Activated CD8-positive, alpha-beta T cell treated with anti-CD3 and anti-CD28 coated beads, Interleukin-2, amount 10 ng/mL, durations not matched to agents 7 days and 5 days (primary cell): ENCODE measurements at regions not wholly inside any gene's neighbourhood (a gene's known extent, or its start where the extent isn't known, plus 50 kb on each side); places are given as distances from the start of the nearest gene placed in this dataset.

Experiments
- ATAC-seq: fragments of 150-1000 bp; cut with Tn5 transposase; one replicate; pipeline ENCODE4 v1.10.0; 2021; ENCODE audit warnings: moderate library complexity
- CTCF ChIA-PET: fragments of 350-600 bp; sonication (Branson Sonifier 250); formaldehyde crosslinking; loops from one replicate; lab custom pipeline; 2021; ENCODE audit warnings: antibody characterized with exemption; lab: Charles Lee
- POLR2A ChIA-PET: fragments of 350-600 bp; sonication (Branson Sonifier 250); formaldehyde crosslinking; loops from one replicate; lab custom pipeline; 2021; ENCODE audit warnings: antibody characterized with exemption; lab: Charles Lee
- DNase-seq: peaks from one replicate; pipeline ENCODE4 v3.0.0-alpha.2; 2020
- H3K27ac Mint-ChIP-seq: one replicate; pipeline ENCODE4 v1.8.0; 2021; ENCODE audit warnings: mild to moderate bottlenecking, mixed read lengths
- H3K27me3 Mint-ChIP-seq: one replicate; pipeline ENCODE4 v1.8.0; 2021; ENCODE audit warnings: low read depth, mixed read lengths
- H3K36me3 Mint-ChIP-seq: one replicate; pipeline ENCODE4 v1.8.0; 2021; ENCODE audit warnings: low read depth, mixed read lengths
- H3K4me1 Mint-ChIP-seq: one replicate; pipeline ENCODE4 v1.8.0; 2021; ENCODE audit warnings: low read depth, mixed read lengths
- H3K4me3 Mint-ChIP-seq: one replicate; pipeline ENCODE4 v1.8.0; 2021; ENCODE audit warnings: mild to moderate bottlenecking, mixed read lengths
- H3K9me3 Mint-ChIP-seq: one replicate; pipeline ENCODE4 v1.8.0; 2022; ENCODE audit warnings: mixed read lengths; ENCODE audit not compliant: insufficient read depth

DNA sequence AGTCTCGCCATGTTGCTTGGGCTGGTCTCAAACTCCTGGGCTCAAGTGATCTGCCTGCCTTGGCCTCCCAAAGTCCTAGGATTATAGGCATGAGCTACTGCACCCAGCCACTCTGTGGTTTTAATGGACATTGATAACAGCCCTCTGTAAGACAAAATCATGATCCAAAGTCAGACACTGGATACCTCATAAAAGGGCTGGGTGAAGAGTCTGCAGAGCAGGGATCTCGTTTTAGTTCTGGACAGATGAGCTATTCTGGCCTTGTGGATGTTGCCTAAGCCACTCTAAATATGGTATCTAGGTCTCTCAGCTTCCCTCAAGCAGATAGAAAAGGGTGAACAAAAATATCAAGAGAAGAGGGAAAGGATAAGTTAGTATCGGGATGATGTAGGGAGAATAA lies 133.4 kb upstream of the OSMR start:
- DNase-seq = no peak
- Mint-ChIP-seq H3K27ac (no peak overlapping the region), H3K4me1 (no peaks in the 10 kb centered on the region), H3K36me3 (no peaks in the 10 kb centered on the region), H3K27me3 (no peaks in the 10 kb centered on the region), H3K9me3 (no peaks in the 10 kb centered on the region), H3K4me3 (no peak overlapping the region)
- POLR2A ChIA-PET = no interaction called here
- ATAC-seq = no peak
- CTCF ChIA-PET = interaction anchor here (1.3 kb wide), 1 partner anchor 271 kb away, joined by 5 read pairs; no protein-coding TSS in a partner anchor

DNA sequence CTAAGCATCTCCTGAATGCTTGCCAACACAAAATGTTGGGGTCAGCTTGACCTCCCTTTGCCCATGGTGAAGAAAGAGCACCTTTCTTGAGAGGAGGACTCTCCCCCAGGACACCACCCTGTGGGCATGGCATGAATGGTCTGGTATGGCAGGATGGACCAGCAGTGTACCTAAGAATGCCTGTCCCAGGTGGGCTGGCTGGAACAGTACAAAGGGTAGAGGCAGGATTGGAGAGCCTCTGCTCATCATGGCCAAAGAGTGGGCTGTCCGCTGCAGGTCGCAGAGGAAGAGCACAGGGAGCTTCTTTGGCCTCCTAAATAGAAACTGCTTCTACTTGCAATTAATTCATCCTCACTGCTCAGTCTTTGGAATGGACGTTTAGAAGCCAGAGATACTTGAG lies 131.6 kb upstream of the OSMR start:
- Mint-ChIP-seq H3K27me3 (no peaks in the 10 kb centered on the region), H3K36me3 (no peaks in the 10 kb centered on the region), H3K9me3 (no peaks in the 10 kb centered on the region), H3K4me1 (no peaks in the 10 kb centered on the region), H3K4me3 (no peak overlapping the region), H3K27ac (no peak overlapping the region)
- no peak for ATAC-seq
- POLR2A ChIA-PET = no interaction called here
- CTCF ChIA-PET = no interaction called here
- DNase-seq = no peak

DNA sequence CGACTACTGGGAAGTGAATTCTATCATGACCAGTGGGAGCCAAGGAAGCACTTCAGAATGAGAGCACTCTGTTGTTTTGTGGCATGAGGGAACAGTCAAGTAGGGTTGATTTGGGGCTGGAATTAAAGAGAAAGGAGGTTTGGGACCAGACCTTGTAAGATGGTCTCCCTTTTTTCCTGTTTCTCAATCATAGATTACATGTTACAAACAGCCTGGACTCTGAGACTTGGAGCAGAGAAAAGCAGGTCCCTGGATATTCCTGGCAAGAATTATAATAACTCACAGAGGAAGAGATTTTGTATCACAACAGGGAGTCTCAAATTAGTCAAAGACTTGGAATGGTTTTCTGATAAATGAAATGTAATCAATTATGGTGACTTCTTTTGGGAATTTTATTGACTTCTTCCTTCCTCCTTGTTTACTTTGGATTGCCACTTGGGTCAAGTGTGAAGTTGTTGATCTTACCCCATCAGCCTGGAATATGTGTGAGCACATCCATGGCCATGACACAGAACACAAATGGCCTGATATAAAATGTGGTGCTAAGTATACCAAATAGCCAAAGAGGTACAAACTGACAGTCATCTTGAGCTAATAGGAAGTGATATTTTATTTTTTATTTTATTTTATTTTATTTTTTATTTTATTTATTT lies 131.0 kb upstream of the OSMR start:
- ChIA-PET POLR2A (no interaction called here), CTCF (no interaction called here)
- H3K4me1 Mint-ChIP-seq = no peaks in the 10 kb centered on the region
- no peak for ATAC-seq
- DNase-seq = no peak
- H3K9me3 Mint-ChIP-seq = no peaks in the 10 kb centered on the region
- H3K4me3 Mint-ChIP-seq = no peak overlapping the region
- no peaks in the 10 kb centered on the region for H3K36me3 Mint-ChIP-seq
- H3K27me3 Mint-ChIP-seq = no peaks in the 10 kb centered on the region
- H3K27ac Mint-ChIP-seq = no peak overlapping the region

DNA sequence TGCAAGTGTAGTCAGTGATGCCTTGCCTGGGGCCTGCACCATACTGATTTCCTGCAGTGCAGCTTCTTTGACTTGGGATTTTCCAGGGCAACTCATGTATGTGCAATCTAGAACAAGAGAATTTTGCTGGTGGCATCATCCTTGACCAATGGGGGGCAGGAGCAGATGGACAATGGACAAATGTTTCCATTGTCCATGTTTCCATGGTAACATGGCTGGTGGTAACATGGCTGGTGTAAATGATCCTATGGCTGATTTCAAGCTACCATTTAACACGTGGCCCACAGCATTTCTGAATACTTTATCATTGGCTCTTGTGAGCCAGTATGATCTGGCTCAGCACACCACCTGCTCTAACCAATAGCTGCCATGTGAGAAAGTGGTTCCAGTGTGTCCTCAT lies 130.1 kb upstream of the OSMR start:
- POLR2A ChIA-PET = no interaction called here
- H3K4me1 Mint-ChIP-seq = no peaks in the 10 kb centered on the region

DNA sequence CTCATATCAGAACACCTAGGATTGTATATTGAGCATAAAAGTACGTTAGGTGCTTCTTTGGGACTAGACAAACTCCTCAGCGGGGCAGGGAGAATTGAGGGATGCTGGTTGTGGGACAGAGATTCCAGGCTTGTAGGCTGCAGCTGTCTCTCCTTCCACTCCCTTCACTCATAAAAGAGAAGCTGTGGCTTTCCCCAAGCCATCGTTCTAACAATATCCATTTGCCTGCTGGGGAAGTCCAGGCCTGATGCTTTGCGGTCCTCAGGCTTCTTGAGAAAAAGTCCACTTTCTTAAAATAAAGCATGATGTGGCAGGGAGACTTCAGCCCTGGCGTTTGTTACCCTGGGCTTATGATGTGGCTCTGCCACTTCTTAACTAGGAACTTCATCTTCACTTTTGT lies 129.3 kb upstream of the OSMR start:
- Mint-ChIP-seq H3K27me3 (peaks cover 5% of the 10 kb centered on the region), H3K36me3 (no peaks in the 10 kb centered on the region), H3K9me3 (no peaks in the 10 kb centered on the region), H3K27ac (no peak overlapping the region), H3K4me1 (no peaks in the 10 kb centered on the region), H3K4me3 (no peak overlapping the region)
- POLR2A ChIA-PET = no interaction called here
- CTCF ChIA-PET = no interaction called here
- DNase-seq (no peak), ATAC-seq (no peak)

More for the DNA sequence above, 130.1 kb upstream of the OSMR start:
- CTCF ChIA-PET = no interaction called here
- no peak overlapping the region for H3K4me3 Mint-ChIP-seq
- no peaks in the 10 kb centered on the region for H3K27me3 Mint-ChIP-seq
- ATAC-seq (no peak), DNase-seq (no peak)
- no peaks in the 10 kb centered on the region for H3K36me3 Mint-ChIP-seq
- H3K9me3 Mint-ChIP-seq = no peaks in the 10 kb centered on the region
- H3K27ac Mint-ChIP-seq = no peak overlapping the region

DNA sequence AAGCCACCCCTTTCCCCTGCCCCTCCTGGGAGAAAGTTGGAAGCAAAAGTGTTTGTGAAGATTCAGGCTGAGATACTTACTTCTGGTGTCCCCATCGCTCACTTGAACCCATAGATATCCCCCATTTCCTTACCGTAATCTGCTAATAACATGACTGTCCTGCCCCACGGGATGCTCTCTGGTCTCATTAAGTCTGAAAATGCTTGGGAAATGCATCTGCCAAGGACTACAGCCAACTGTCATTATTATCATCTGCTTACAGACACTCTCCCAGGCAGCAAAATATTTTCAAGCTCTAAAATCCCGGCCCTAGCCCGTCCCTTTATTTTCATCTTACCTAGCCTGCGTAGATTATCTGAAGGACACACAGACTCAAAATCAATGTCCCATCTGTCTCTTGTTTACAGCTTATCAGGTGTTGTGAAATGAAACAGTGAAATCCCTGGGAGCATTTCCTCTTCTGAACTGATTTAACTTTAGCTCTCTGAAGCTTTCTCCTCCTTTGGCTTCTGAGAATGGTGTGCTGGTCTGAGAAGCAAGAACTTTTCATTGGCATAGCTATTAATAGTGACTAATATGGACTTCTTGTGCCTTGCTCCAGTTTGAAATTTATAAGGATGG lies 126.9 kb upstream of the OSMR start:
- H3K4me1 Mint-ChIP-seq = no peaks in the 10 kb centered on the region
- no peak overlapping the region for H3K4me3 Mint-ChIP-seq
- H3K36me3 Mint-ChIP-seq = no peaks in the 10 kb centered on the region
- DNase-seq (no peak), ATAC-seq (no peak)
- H3K27ac Mint-ChIP-seq = no peak overlapping the region
- POLR2A ChIA-PET = no interaction called here
- peaks cover 5% of the 10 kb centered on the region for H3K27me3 Mint-ChIP-seq
- H3K9me3 Mint-ChIP-seq = no peaks in the 10 kb centered on the region
- CTCF ChIA-PET = no interaction called here

DNA sequence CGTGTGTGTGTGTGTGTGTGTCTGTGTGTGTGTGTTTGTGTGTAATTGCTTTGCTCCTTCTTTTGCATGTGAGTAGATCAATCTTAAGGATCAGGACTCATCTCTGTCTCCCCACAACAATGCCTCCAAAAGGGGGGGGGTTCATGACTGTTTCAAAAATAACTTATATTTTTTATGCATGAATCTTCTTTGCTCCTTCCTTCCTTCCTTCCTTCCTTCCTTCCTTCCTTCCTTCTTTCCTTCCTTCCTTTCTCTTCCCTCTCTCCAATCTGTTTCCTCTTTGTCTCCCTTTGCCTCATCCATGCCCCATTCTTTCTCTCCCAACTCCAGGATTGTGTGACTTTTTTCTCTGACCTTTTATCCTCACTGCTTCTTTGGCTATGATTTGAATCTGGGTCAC lies 126.4 kb upstream of the OSMR start:
- Mint-ChIP-seq H3K4me1 (no peaks in the 10 kb centered on the region), H3K4me3 (no peak overlapping the region)
- POLR2A ChIA-PET = no interaction called here

DNA sequence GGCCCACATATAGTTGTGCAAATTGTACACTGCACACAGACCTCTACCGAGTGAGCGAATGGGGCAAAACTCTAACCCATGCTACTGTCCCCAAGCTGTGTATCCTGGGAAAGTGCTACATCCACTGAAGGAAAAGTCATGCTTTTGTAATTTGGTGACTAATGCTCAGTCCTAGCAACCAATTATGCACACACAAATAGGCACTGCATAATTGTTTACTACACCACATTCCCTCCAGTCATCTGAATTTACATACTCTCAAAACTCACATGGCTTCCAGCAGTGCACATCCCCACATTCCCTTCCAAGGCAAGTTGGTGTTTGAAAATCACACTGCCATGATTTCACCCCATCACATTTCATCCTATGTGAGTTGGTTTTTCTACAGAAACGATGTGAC lies 125.9 kb upstream of the OSMR start:
- CTCF ChIA-PET = no interaction called here
- POLR2A ChIA-PET = no interaction called here
- Mint-ChIP-seq H3K36me3 (no peaks in the 10 kb centered on the region), H3K4me1 (no peaks in the 10 kb centered on the region), H3K4me3 (no peak overlapping the region), H3K27ac (no peak overlapping the region), H3K27me3 (peaks cover 5% of the 10 kb centered on the region), H3K9me3 (no peaks in the 10 kb centered on the region)
- ATAC-seq (no peak), DNase-seq (no peak)

More for the DNA sequence above, 126.4 kb upstream of the OSMR start:
- no peak for ATAC-seq
- CTCF ChIA-PET = no interaction called here
- H3K9me3 Mint-ChIP-seq = no peaks in the 10 kb centered on the region
- H3K36me3 Mint-ChIP-seq = no peaks in the 10 kb centered on the region
- peaks cover 5% of the 10 kb centered on the region for H3K27me3 Mint-ChIP-seq
- DNase-seq = no peak
- H3K27ac Mint-ChIP-seq = no peak overlapping the region

DNA sequence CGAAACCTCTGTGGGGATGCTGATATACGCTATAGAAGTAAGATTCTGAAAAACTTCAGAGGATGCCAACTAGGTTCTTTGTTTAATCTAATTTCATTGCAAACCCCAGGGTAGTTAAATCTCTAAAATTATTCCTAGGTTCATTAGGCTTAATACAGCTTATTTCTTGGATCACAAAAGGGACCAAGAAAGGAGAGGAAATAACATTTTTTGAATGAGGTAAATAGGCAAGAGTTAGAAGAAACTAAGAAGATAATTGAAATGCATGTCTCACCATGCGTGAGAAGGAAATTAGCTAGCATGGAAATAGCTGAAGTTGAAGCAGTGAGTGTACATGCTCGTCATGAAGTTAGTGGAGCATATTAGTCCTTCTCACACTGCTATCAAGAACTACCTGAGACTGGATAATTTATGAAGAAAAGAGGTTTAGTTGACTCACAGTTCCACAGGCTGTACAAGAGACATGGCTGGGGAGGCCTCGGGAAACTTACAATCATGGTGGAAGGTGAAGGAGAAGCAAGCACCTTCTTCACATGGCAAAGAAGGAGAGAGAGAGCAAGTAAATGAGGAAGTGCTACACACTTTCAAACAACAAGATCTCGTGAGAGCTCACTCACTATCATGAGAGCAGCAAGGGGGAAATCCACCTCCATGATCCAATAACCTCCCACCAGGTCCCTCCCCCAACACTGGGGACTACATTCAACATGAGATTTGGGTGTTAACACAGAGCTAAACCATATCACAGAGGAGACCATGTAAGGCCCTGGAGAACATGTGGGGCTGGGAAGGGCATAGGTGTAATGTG lies 125.1 kb upstream of the OSMR start:
- ATAC-seq (no peak), DNase-seq (no peak)
- Mint-ChIP-seq H3K9me3 (no peaks in the 10 kb centered on the region), H3K36me3 (no peaks in the 10 kb centered on the region), H3K27ac (no peak overlapping the region), H3K4me1 (no peaks in the 10 kb centered on the region), H3K4me3 (no peak overlapping the region), H3K27me3 (peaks cover 5% of the 10 kb centered on the region)
- CTCF ChIA-PET = no interaction called here
- POLR2A ChIA-PET = no interaction called here

DNA sequence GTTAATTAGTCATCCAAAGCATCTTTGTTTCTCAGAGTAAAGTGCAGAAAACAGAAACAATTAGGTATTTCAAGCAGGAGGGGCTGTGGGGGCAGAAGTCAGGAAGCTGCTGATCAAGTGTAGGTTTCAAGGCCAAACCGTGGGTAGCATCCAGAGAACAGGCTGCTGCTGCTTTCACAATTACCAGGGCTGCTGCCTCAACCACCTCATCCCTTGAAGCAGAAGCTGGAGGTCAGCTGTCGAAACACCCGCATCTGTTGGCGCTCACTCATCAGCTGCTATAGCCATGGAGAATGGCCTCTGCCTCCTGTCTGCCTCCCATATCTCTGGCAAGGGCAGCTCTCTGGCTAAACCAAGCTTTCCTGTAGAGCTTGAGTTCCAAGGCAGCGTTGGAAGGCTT lies 122.9 kb upstream of the OSMR start:
- CTCF ChIA-PET = interaction anchor here (1.7 kb wide), 1 partner anchor 281 kb away, joined by 3 read pairs; no protein-coding TSS in a partner anchor
- Mint-ChIP-seq H3K27ac (no peak overlapping the region), H3K36me3 (no peaks in the 10 kb centered on the region), H3K4me1 (no peaks in the 10 kb centered on the region), H3K4me3 (no peak overlapping the region), H3K9me3 (no peaks in the 10 kb centered on the region), H3K27me3 (peaks cover 5% of the 10 kb centered on the region)
- DNase-seq (no peak), ATAC-seq (no peak)
- POLR2A ChIA-PET = no interaction called here

DNA sequence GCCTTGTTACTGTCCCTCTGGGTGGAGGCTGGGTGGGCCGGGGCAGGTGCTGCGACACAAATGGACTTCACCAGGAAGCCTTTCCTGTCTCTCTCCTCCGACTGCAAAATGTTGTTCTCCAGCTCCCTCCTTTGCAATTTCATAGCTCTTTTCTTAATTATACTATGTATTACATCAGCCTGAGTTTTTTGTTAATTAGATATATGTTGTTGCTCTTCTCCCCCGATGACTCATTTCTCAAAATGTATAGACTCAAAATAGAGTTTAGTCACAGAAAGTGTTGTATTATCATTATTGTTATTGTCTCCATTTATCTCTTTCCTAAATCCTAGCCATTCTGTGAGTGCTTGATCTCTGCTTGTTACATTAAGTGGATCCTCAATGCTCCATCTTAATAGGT lies 122.4 kb upstream of the OSMR start:
- Mint-ChIP-seq H3K4me3 (no peak overlapping the region), H3K27ac (no peak overlapping the region), H3K36me3 (no peaks in the 10 kb centered on the region), H3K9me3 (no peaks in the 10 kb centered on the region), H3K27me3 (peaks cover 5% of the 10 kb centered on the region), H3K4me1 (no peaks in the 10 kb centered on the region)
- CTCF ChIA-PET = interaction anchor here (1.7 kb wide), 1 partner anchor 282 kb away, joined by 3 read pairs; no protein-coding TSS in a partner anchor
- DNase-seq (no peak), ATAC-seq (no peak)
- POLR2A ChIA-PET = no interaction called here

DNA sequence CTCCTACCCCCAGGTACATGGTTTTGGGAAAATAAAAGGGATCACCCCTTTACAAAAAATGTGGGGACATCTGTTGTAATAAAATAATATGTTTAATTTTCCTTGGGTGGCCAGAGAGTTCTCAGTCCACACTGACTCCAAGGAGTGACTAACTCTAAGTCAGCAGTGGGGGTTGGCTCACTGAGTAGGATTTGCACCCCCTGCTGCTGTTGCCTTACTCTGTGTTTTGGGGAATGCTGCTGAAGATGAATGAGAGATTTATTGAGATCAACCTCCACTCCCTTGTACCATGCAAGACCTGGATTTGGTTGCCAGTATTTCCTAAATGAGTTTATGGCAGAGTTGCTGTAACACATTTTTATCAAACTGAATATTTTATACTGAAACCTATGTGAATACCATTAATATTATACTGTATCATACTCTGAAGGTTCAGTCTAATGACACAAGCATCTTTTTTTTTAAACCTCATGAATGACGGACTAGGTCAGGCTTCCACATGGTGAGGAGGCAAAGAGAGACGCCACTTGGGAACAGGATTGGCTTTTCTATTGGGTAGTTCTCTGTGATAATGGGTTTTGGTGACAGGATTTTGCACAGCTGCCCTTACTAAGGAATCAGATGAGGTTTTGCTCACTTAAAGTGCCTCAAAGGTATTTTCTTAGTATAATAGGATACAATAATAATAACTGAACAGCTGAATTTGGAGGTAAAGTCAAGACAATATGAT lies 121.3 kb upstream of the OSMR start:
- ATAC-seq (no peak), DNase-seq (no peak)
- CTCF ChIA-PET = no interaction called here
- H3K36me3 Mint-ChIP-seq = no peaks in the 10 kb centered on the region
- peaks cover 5% of the 10 kb centered on the region for H3K27me3 Mint-ChIP-seq
- POLR2A ChIA-PET = no interaction called here
- no peaks in the 10 kb centered on the region for H3K4me1 Mint-ChIP-seq
- H3K9me3 Mint-ChIP-seq = no peaks in the 10 kb centered on the region
- H3K4me3 Mint-ChIP-seq = no peak overlapping the region
- no peak overlapping the region for H3K27ac Mint-ChIP-seq
